ENCODE measurements at regions not wholly inside any gene's neighbourhood (a gene's known extent, or its start where the extent isn't known, plus 50 kb on each side); places are given as distances from the start of the nearest gene placed in this dataset.

DNA sequence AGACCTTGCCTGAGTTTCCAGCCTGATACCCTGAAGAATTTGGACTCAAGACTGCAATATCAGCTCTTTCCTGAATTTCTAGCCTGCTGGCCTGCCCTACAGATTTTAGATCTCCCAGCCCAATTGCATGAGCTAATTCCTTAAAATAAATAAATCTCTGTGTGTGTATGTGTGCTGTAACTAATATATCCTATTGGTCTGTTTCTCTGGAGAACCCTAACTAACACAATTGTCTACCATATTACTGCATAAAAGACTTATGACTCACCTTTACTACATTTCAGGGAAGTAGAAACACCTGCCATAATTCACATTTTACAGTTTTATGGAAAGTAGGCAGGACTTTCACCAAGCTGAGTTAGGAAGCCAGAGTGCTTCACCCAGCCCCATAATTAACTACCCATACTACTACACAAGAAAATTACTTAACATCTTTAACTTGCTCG lies 90.7 kb upstream of the BEND6 start:
- H3K9ac ChIP-seq (ENCODE audit: control insufficient read depth, extremely low read depth, insufficient read depth, low read length): no peak overlapping the region
- peak overlapping the region; percentile 13 for H3K4me2 ChIP-seq (ENCODE audit: control insufficient read depth, extremely low read depth, insufficient read depth, low read depth, low read length)
- H3K4me1 ChIP-seq (ENCODE audit: control insufficient read depth, extremely low read depth, insufficient read depth, low read length): peaks cover 32% of the 10 kb centered on the region
- DNase-seq (ENCODE audit: low read depth, low spot score) (no peak), FAIRE-seq (no peak)
- no peaks in the 10 kb centered on the region for H3K9me1 ChIP-seq (ENCODE audit: control insufficient read depth, extremely low read depth, insufficient read depth, low read length)
- H4K20me1 ChIP-seq (ENCODE audit: control insufficient read depth, extremely low read depth, insufficient read depth, low read length): no peaks in the 10 kb centered on the region
- H2AFZ ChIP-seq (ENCODE audit: control insufficient read depth, low read length): no peak overlapping the region
- H3K9me3 ChIP-seq (ENCODE audit: control insufficient read depth, low read depth, low read length): no peaks in the 10 kb centered on the region
- H3K27ac ChIP-seq (ENCODE audit: control insufficient read depth, insufficient read depth, low read length): peak overlapping the region; percentile 8
- H3K4me3 ChIP-seq (ENCODE audit: control insufficient read depth in 2 of 3, extremely low read depth in 1 of 3, insufficient read depth in 2 of 3, low read depth in 1 of 3, low read length in 3 of 3): no peak overlapping the region
- no peaks in the 10 kb centered on the region for H3K36me3 ChIP-seq (ENCODE audit: control insufficient read depth in 2 of 2, extremely low read depth in 1 of 2, insufficient read depth in 2 of 2, low read length in 2 of 2)
- TF ChIP-seq, protein P1, sequence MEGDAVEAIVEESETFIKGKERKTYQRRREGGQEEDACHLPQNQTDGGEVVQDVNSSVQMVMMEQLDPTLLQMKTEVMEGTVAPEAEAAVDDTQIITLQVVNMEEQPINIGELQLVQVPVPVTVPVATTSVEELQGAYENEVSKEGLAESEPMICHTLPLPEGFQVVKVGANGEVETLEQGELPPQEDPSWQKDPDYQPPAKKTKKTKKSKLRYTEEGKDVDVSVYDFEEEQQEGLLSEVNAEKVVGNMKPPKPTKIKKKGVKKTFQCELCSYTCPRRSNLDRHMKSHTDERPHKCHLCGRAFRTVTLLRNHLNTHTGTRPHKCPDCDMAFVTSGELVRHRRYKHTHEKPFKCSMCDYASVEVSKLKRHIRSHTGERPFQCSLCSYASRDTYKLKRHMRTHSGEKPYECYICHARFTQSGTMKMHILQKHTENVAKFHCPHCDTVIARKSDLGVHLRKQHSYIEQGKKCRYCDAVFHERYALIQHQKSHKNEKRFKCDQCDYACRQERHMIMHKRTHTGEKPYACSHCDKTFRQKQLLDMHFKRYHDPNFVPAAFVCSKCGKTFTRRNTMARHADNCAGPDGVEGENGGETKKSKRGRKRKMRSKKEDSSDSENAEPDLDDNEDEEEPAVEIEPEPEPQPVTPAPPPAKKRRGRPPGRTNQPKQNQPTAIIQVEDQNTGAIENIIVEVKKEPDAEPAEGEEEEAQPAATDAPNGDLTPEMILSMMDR (optimal IDR thresholded peaks at IDR 0.05 in 1 of 3, IDR thresholded peaks at IDR 0.05 in 1 of 3, conservative IDR thresholded peaks at IDR 0.05 in 1 of 3; ENCODE audit: extremely low read depth in 1 of 3, insufficient read depth in 2 of 3, low read length in 3 of 3): no peak
- TF ChIP-seq EZH2 (IDR thresholded peaks at IDR 0.05; ENCODE audit: low read length): no peak
- H3K27me3 ChIP-seq (ENCODE audit: control insufficient read depth, extremely low read depth, insufficient read depth, low read length): no peaks in the 10 kb centered on the region
- dilution Hi-C loops (cut with MboI; ENCODE audit: extremely low pct_ligation_motif_present, low sequenced_read_pairs): no loop called here
- no peaks in the 10 kb centered on the region for H3K79me2 ChIP-seq (ENCODE audit: control insufficient read depth, insufficient read depth, low read length)

DNA sequence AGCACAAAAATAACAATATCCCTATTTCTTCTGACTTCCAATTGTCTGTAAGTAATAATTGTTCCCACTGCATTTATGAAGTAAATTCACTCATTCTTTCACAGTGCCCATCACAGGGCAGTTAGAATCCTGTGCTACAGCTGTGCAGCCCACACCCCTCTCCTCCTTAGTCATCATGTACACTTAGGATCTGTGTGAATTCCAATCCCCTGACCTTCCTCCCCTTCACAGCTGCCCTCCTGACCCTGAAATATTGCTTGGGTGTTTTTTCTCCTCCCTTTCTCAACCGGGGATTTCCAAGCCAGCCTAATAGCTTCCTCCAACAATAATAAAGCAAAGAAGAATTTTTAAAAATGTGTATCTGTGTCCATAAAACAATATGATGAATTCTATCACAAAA lies 91.5 kb upstream of the BEND6 start:
- Histone ChIP-seq H4K20me1 (ENCODE audit: control insufficient read depth, extremely low read depth, insufficient read depth, low read length) (no peaks in the 10 kb centered on the region), H3K9ac (ENCODE audit: control insufficient read depth, extremely low read depth, insufficient read depth, low read length) (no peak overlapping the region), H3K4me1 (ENCODE audit: control insufficient read depth, extremely low read depth, insufficient read depth, low read length) (peaks cover 24% of the 10 kb centered on the region), H3K4me3 (ENCODE audit: control insufficient read depth in 2 of 3, extremely low read depth in 1 of 3, insufficient read depth in 2 of 3, low read depth in 1 of 3, low read length in 3 of 3) (no peak overlapping the region), H3K79me2 (ENCODE audit: control insufficient read depth, insufficient read depth, low read length) (no peaks in the 10 kb centered on the region), H3K4me2 (ENCODE audit: control insufficient read depth, extremely low read depth, insufficient read depth, low read depth, low read length) (peak overlapping the region; percentile 13), H2AFZ (ENCODE audit: control insufficient read depth, low read length) (no peak overlapping the region), H3K36me3 (ENCODE audit: control insufficient read depth in 2 of 2, extremely low read depth in 1 of 2, insufficient read depth in 2 of 2, low read length in 2 of 2) (no peaks in the 10 kb centered on the region), H3K9me3 (ENCODE audit: control insufficient read depth, low read depth, low read length) (no peaks in the 10 kb centered on the region), H3K27ac (ENCODE audit: control insufficient read depth, insufficient read depth, low read length) (no peak overlapping the region), H3K9me1 (ENCODE audit: control insufficient read depth, extremely low read depth, insufficient read depth, low read length) (no peaks in the 10 kb centered on the region), H3K27me3 (ENCODE audit: control insufficient read depth, extremely low read depth, insufficient read depth, low read length) (no peaks in the 10 kb centered on the region)
- DNase-seq (ENCODE audit: low read depth, low spot score): no peak
- TF ChIP-seq EZH2 (IDR thresholded peaks at IDR 0.05; ENCODE audit: low read length): no peak
- TF ChIP-seq, protein P1 (optimal IDR thresholded peaks at IDR 0.05 in 1 of 3, IDR thresholded peaks at IDR 0.05 in 1 of 3, conservative IDR thresholded peaks at IDR 0.05 in 1 of 3; ENCODE audit: extremely low read depth in 1 of 3, insufficient read depth in 2 of 3, low read length in 3 of 3): no peak
- dilution Hi-C loops (cut with MboI; ENCODE audit: extremely low pct_ligation_motif_present, low sequenced_read_pairs): no loop called here
- FAIRE-seq: no peak
